Stomach (tissue), 8 donors: ENCODE measurements at regions not wholly inside any gene's neighbourhood (a gene's known extent, or its start where the extent isn't known, plus 50 kb on each side); places are given as distances from the start of the nearest gene placed in this dataset.

Experiments used
- DNase-seq, 2 donors: peaks; one replicate each; pipeline versions ENCODE4 v3.0.0 to v3.0.0-alpha.2; 2013 to 2019
- H3K27ac ChIP-seq, 5 donors: fragments of 200-600 bp in 4 of 5; sonication (generic) in 4 of 5; one replicate each; pipeline ENCODE4 v1.5.1; 2013 to 2019; ENCODE audit warnings: mild to moderate bottlenecking in 1 of 5, moderate library complexity in 1 of 5
- H3K27me3 ChIP-seq, 3 donors: fragments of 200-600 bp; sonication (generic); one replicate each; pipeline ENCODE4 v1.5.1; 2017 to 2019; ENCODE audit warnings: mixed run types in 1 of 3
- H3K36me3 ChIP-seq, 4 donors: fragments of 200-600 bp; sonication (generic); 1 replicate in 3 of 4; 2 replicates in 1 of 4; pipeline ENCODE4 v1.5.1; 2016 to 2019
- H3K4me1 ChIP-seq, 4 donors: fragments of 200-600 bp; sonication (generic); one replicate each; pipeline ENCODE4 v1.5.1; 2016 to 2019
- H3K4me3 ChIP-seq, 4 donors: fragments of 200-600 bp; sonication (generic) in 3 of 4; one replicate each; pipeline ENCODE4 v1.5.1; 2016 to 2019; ENCODE audit warnings: mild to moderate bottlenecking in 1 of 4
- H3K9me3 ChIP-seq, 4 donors: fragments of 200-600 bp; sonication (generic); one replicate each; pipeline ENCODE4 v1.5.1; 2016 to 2019
- CTCF ChIP-seq, 7 experiments: fragments of 450-650 bp in 4 of 7; fragments of 200-600 bp in 3 of 7; sonication (generic) in 3 of 7; IDR thresholded peaks; one replicate each; pipeline ENCODE4 v1.5.1; 2016 to 2019; ENCODE audit warnings: antibody characterized with exemption in 7 of 7, control low read depth in 2 of 7, mild to moderate bottlenecking in 1 of 7
- EP300 ChIP-seq: sonication (generic); formaldehyde crosslinking; IDR thresholded peaks from one replicate; pipeline ENCODE4 v1.6.1; 2017; ENCODE audit warnings: antibody characterized with exemption
- POLR2A ChIP-seq, 4 donors: fragments of 450-650 bp; IDR thresholded peaks; one replicate each; pipeline ENCODE4 v1.6.1; 2016; ENCODE audit warnings: antibody characterized with exemption in 4 of 4, control low read depth in 2 of 4, mild to moderate bottlenecking in 1 of 4, moderate library complexity in 1 of 4
- POLR2AphosphoS5 ChIP-seq, 3 donors: sonication (generic); formaldehyde crosslinking; IDR thresholded peaks; one replicate each; pipeline ENCODE4 v1.6.1; 2016; ENCODE audit warnings: antibody characterized with exemption in 3 of 3
- WGBS, 5 donors: extraction: QIAGEN DNeasy Blood & Tissue Kit in 3 of 5; methylation state at CpG; one replicate each; pipeline versions ENCODE4 v1.1.5 to v1.1.7; 2013 to 2018; 5-methylcytosine and 5-hydroxymethylcytosine counted together
- intact Hi-C: fragments of 100-400 bp; cut with DNase I; formaldehyde crosslinking; loops from one replicate; pipeline ENCODE4 v1.15.1; 2023; ENCODE audit warnings: low total_unique reads
- donor health status: healthy with polysubstance abuse.
- donor health status: Bipolar disorder and iron deficiency.
- donor health status: healthy.

GRCh38 chr9:136595245-136596153 lies 49.7 kb upstream of the NOTCH1 start:
- no peaks in the 10 kb centered on the region for H3K36me3 ChIP-seq
- WGBS, 5 donors: 73 to 76% (median 75%) methylated on average over 32 to 33 of the region's 33 CpGs
- intact Hi-C loops: no loop called here
- no peak overlapping the region for H3K27ac ChIP-seq
- H3K27me3 ChIP-seq: peaks cover 0 to 29% (median 5%) of the 10 kb centered on the region in 3 donors
- no peak overlapping the region for H3K4me3 ChIP-seq
- H3K4me1 ChIP-seq: peaks cover 0 to 26% (median 12%) of the 10 kb centered on the region in 4 donors
- H3K9me3 ChIP-seq: no peaks in the 10 kb centered on the region
- TF ChIP-seq CTCF (IDR thresholded peaks at IDR 0.05) (no peak), POLR2AphosphoS5 (IDR thresholded peaks at IDR 0.05) (no peak), POLR2A (IDR thresholded peaks at IDR 0.05) (no peak), EP300 (no peak)
- DNase-seq: no peak
